HG02763 (cell line): ENCODE measurements at regions not wholly inside any gene's neighbourhood (a gene's known extent, or its start where the extent isn't known, plus 50 kb on each side); places are given as distances from the start of the nearest gene placed in this dataset.

Experiments used
- ATAC-seq: cut with Tn5 transposase; IDR thresholded peaks from one replicate; pipeline ENCODE4 v1.9.1; 2021; ENCODE audit warnings: mild to moderate bottlenecking, moderate library complexity; ENCODE audit not compliant: unreplicated experiment

DNA sequence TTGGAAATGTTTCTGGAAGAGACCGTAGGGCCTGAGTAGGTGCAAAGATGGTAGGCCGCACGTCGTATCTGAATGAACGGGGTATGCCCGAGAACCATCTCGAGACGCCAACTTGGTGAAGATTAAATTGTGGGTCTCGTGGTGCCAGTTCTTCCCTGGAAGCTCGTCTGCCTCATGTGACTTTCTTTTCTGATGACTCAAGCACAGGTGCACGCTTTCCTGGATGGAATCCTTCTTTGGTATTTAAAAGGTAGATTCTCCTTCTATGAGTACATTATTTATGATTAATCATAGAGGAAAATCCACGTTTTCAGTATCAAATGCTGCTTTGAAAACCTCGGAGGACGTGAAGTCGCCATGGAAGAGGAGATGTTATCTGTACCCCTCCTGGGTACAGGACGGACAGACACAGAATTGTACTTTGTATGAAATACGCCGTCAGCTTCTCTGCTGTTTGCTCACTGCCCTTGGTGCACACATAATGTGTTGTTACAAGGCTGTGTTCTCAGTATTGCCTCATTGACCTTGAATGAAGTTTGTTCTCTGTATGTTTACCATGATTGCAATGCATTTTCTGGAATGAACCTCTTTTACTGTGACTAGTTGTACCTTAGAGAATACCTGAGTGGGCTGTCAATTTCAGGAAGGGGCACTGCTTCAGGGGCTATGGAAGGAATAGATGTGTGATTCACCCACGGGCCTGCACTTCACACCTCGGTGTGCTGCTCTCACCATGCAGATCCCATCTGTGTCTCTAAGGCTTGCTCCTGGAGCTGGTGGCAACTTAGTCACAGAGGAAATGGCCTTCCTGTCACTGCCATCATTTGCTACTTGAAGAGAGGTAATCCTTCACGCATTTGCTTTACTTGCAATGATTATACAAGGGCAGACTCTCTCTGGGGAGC, 137.3 kb upstream of the RTL1 start:
- ATAC-seq, result no peak

DNA sequence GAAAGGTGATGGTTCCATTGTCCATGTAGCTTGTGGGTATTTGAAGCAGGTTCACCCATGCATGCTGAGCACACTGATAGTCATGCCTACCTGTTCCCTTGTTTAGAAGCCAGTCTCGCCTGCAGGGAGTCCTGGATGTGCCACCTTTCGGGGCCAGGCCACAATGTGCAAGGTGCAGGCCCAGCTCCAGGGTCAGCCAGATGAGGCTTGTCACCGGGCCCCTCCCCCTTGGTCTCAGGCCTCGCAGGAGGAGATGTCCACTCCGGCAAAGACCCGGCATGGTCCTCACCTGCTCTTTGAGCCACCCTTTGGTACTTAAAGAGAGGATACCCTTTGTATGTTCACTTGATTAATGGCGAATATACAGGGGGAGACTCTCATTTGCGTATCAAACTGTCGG, 140.4 kb upstream of the RTL1 start:
- no peak for ATAC-seq

DNA sequence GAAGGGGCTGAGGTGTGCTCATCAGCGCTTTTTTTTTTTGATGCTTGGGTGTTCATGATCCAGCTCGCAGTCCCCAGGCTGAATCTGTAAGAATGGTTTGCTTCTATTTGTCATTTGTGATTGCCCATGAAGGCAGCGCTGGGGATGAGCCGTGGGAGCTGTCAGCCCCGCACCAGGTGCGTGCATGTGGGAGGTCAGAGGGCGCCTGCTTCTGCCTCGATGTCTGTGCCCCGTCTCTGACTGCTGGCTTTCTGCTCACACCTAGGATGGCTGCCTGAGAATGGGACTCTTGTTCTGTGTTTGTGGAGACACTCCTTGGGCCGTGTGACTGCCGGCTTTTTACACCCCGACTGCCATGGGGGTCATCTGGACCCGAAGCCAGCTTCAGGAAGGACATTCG, 141.2 kb upstream of the RTL1 start:
- ATAC-seq, result no peak

DNA sequence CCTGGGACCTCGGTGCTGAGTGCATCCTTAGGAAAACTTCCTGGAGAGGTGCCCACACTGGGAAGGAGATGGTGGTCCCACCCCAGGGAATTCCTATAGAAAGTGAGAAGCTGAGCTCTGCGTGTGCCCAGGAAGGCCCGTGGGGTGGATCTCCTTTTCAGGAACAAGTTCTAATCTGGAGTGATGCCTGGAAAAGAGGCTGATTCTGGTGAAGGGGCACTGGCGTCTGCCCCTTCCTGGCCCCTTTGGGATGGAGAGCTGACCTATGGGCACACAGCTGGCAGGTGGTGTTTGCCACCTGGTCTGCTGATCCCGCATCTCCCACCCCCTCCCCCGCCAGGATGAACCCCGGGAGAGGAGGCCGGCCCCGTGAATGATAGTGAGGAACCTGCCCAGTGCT, 142.0 kb upstream of the RTL1 start:
- ATAC-seq, result no peak

DNA sequence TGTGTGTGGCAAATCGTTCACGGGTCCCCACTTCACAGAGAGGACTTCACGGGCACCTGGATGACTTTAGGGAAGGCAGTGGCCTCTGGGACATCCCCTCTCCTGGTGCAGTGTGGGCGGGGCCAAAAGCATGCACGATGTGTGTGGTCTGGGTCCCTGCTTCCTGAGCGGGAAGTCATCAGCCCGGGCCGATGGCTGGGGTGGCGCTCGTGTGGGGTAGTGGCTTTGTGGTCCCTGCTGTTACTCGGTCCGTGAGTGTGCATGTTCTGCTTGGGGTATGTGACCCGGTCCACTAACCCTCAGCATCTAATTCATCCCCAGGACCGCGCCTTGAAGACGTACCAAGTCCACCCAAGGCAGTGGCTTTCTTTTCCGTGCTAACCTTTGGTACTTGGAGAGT, 142.5 kb upstream of the RTL1 start:
- ATAC-seq, result no peak

DNA sequence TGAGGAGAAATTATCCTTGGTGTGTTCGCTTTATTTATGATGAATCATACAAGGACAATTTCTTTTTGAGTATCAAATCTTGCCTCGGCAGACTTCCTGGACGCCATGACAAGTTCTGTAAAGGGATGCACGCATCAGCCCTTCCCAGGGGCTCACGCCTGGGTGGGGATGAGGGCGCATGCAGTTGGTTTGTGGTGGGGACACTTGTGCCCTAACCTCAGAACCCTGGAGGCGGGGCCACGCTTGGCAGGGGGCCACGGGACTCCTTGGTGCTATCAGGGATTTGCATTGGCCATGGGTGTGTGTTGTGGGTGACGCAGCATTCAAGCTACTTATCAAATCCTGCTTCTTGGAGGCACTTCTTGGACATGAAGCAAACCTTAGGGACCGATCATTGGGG, 143.8 kb upstream of the RTL1 start:
- ATAC-seq, result no peak

DNA sequence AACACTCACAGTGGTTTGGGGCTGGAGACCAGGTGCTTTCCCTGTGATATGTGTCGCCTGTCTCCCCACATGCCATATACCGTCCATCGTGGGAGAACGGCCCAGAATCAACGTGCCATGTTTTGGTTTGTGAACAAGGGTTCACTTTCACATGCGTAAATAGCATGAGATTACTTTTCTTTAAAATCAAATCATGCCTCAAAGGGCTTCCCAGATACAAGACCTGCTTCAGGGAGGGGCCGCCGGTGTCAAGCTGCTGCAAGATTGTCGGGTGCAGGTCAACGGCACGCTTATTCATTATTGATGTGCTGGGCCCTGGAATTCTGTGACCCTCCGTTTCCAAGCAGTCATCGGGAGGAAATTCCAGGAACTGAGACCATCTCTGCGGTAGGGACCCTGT, 145.2 kb upstream of the RTL1 start:
- no peak for ATAC-seq

DNA sequence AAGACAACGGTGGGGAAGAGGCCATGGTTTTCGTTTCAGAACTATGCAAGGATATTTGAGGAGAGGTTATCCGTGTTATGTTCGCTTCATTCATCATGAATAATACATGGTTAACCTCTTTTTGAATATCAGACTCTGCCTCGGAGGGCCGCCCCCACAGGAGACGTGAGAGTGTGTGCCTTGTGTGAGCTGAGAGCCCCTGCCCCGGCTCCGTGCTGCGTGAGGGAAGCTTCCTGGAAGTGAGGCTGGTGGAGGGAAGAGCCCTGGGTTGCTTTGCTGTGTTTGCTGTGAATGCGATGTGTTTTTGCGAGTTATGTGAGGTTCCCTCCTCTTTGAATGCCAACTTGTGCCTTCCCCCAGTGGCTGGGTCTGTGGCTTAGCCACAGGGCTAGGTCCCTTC, 146.0 kb upstream of the RTL1 start:
- ATAC-seq, result no peak

DNA sequence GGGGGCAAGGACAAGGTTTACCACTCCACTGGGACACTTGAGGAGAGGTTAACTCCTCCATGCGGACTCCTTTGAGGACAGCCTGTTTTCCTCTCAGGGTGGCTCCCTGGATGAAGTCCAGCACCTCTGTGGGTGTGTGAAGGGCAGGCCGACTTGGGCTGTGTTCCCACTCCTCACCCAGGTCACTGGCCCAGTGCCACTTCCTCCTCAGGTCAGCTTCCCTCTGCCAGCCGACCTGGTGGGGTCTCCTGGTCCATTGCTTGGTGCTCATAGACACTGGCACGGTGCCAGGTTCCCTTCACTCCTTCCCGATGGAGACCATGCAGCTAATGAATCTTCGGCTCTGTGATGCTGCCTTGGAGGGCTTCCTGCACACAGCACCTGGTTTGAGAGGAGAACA, 146.4 kb upstream of the RTL1 start:
- ATAC-seq, result no peak

DNA sequence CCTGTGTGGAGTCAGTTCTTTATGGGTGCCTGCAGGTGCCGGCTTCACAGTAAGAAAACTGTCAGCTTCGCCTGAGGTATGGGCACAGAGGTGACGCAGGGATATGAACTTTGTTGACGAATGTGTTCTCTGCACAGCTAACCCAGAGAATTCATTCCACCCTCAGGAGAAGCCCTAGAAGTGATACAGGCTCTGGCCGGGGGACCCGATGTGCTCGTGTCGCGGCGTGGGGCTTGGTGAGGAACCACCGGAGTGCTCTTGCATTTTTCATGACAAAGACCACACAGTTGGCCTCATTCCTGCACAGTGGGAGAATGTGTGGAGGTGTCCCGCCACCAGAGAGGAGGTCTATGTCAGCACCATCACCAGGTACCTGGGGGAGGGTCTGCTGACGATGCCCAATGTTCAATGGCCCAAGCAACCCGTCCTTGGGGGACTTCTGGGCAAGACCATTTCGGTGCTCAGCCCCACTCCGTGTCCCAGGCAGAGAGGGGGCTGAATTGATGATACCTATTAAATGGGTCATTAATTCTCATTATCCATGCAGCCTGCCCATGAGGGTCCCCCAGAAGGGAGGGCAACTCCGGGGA, 147.5 kb upstream of the RTL1 start:
- ATAC-seq, result no peak

DNA sequence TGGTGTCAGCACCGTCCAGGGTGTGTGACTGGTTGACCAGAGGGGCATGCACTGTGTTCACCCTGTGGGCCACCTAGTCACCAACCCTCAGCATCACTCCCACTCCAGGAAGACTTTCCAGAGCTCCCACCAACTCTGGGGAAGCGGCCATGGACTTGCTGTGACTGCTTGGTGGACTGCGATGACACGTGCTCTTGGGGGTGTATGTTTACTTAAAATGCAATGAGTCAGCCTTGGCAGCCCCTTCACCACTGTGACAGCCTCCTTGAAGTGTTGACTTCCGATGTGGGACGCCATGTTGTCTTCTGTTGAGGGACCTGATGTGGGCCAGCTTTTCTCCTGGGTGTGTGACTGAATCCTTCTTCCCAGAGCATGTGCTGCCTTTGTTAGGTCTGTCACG, 151.1 kb upstream of the RTL1 start:
- ATAC-seq, result no peak

DNA sequence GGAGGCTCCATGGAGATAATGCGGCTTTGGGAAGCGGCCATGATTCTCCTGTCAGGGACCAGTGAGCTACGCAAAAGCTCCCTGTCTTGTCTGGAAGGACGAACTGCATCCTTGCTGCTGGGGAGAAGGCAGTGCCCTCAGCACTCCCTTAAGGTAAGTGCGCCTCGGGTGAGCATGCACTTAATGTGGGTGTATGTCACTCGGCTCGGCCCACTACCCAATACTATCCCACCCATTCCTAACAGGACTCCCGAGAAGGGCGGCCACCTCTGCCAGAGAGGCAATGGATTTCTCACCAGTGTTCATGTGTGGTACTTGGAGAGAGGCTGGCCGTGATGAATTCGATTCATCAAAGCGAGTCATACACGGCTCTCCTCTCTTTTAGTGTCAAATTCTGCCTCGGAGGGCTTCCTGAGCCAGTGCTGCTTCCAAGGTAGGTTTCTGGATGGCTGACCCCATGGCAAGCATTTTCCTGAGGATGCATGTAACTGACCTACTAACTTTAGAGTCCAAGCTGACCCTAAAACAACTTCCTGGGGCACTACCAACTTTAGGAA, 151.7 kb upstream of the RTL1 start:
- ATAC-seq, result no peak

DNA sequence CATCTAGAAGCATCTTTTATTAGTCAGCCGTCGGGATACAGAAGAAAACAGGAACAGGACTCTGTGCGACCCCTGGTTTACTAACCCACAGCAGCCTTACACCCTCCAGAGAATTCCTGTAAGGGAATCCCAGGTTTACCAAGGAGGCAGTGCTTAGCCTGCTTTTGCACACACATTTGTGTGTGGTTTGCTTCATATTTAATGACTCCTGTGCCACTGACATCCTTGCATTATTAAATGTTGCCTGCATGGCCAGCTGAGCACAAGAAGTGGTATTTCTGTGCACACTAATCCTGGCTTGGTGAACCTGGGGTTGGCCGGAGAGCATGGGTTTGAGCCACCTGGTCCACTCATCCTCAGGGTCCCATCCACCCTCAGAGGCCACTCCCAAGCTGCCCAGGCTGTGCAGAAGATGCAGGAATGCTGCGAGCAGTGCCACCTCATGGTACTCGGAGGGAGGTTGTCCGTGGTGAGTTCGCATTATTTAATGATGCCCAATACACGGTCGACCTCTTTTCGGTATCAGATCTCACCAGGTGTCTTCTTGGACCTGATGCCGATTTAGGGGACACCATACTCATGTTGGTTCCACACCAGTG, 152.4 kb upstream of the RTL1 start:
- no peak for ATAC-seq

DNA sequence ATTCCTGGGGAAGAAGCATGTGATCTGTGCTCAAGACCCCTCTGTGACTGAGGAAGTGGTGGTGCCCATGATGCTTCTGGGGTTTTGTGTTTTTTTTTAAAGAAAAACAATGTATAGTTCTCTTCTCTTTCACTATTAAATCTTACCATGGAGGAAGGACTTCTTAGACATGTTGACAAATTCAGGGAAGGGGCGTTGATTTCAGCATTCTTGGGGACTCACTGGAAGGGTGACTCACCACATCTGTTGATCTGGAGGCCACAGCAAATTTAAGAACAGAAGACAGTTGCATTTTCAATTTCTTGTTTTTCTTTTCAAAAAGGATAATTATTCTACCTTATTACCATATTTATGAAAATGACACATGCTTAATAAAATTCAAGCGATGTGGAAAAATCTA, 152.9 kb upstream of the RTL1 start:
- no peak for ATAC-seq

DNA sequence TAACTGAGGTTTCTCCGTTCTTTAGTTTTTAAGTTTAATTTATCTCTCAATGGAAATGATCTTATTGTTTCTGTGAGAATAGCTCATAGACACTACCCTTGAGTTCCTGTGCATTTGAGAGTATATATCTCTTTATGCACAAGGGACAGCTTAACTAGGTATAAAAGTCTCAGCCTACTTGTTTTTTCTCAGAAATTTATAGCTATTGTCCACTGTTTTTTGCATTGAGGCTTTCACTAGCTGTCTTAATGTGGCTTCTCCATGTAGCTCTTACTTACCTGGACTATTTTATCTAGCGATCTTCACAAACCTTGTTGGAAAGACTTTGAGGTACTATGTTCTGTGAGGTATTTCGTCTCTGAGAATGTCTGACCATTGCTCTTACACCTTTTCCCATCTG, 153.9 kb upstream of the RTL1 start:
- no peak for ATAC-seq

DNA sequence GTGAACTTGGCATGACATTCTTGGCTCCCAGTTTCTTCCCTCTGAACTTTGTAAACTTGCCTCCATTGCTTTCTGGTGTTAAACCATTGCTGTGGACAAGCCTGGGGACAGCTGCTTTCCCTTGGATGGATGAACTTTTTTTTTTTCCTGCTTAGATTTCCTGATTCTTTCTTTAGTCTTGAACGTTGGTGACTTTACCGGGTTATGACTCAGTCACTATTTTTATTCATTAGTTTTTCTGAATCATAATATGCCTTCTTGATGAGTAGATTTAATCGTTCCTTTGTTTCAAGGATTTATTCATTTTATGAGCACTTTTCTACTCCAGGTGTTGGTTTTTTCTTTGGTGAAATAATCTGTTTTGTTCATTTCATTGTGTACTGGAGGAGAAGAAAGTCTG, 155.0 kb upstream of the RTL1 start:
- no peak for ATAC-seq

DNA sequence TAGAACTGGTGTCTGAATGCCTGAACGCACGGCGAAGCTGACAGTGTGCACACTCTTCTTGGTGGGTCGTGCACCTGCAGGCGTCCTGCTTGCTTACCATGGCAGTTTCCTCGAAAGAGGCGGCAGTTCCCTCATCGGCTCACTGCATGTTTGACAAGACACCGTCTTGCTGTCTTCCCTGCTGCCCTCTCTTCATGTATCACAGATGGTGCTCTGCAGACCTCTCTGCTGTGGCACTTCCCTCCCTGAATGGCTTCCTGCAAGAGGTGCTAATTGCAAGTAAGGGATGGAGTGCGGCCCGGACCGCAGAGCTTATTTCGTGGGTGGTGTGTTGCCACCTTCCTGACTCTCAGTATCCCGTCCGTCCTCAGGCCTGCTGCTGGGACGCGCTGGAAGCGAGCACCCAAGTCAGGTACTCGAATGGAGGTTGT, 156.7 kb upstream of the RTL1 start:
- ATAC-seq, result no peak

DNA sequence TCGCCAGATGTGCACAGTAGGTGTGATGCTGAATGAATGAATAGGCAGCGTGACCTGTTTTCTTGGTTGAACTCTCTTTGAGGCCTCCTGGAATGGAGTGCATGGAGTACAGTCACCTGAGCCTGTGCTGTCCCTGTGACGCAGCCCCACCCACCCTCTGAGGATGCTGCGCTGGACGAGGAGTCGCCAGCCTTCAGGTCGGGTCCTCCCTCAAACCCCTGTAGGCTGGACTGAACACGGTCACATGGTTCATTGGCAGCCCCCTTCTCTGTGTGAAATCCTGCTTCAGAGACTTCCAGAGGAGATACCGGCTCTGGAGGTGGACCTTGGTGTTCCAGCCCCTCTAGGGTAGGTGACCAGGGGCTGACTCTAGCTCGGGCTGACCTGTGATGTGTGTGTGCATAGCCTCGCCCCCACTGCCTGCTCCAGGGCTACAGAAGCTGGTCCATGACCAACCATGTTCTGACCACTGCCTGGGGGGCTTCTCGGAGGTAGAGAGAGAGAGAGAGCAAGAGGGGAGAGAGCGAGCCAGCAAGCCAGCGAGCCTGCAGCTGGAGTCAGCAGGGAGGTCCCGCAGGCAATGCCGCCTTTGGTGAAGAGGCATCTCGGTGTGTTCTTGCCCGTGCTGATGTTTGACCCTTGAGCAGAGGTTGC, 158.0 kb upstream of the RTL1 start:
- no peak for ATAC-seq

DNA sequence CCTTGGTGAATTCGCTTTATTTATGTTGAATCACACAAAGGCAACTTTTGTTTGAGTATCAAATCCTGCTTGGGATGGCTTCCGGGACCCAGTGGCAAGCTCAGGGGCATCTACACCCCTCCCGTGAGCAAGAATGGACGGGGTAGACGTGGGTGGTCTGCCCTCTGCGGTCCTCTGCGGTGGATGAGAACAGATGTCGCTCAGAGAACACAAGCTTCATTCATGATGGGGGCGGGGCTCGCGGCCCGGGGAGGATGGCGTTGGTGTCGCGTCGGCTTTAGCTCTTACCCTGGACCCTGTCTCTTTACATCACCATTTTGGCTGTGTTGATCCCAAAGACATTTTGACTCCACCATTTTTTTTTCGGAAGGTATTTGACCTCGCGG, 158.5 kb upstream of the RTL1 start:
- no peak for ATAC-seq

DNA sequence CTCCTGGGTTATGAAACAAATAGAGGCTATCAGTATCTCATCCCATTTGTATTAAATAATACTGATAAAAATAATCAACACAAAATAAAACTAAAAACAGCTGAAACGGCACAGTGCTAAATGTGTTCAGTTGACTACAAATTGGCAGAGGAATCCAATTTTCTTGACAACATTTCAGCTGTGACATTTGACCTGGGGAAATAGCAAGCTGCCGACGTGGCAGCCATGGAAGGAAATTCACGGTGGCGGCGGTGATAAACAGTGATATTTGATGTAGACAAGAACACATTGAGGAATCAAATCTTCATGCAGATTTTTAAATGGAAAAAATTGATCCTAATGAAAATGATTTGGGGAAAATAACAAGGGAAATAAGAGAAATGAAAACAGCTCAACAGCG, 159.1 kb upstream of the RTL1 start:
- ATAC-seq, result no peak

DNA sequence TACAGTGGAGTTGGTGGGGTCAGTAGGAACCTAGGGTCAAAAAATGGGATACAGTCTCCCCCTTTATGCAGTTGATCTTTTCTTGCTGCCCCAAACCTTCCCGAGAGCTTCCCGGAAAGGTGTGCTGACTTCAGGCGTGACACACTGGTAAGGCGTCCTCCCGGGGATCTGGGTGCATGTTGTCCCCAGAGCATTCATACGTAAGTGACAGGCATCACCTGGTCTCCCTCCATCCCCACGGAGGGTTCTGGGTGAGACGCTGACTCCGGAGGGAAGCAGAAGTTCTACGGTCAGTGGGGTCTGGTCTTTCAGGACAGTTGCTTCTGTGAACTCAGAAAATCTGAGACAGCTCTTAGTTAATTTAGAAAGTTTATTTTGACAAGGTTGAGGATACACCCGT, 159.6 kb upstream of the RTL1 start:
- ATAC-seq, result no peak
